Astrocyte of the hippocampus (primary cell): ENCODE measurements at regions not wholly inside any gene's neighbourhood (a gene's known extent, or its start where the extent isn't known, plus 50 kb on each side); places are given as distances from the start of the nearest gene placed in this dataset.
"Not testable (repeated sequence)": the region's sequence is repeated elsewhere in the genome, so short reads cannot be mapped to it uniquely, and the experiment has no call there.

Experiments used
- DNase-seq: peaks from one replicate; pipeline ENCODE4 v3.0.0; 2011; ENCODE audit warnings: low read depth, low spot score

DNA sequence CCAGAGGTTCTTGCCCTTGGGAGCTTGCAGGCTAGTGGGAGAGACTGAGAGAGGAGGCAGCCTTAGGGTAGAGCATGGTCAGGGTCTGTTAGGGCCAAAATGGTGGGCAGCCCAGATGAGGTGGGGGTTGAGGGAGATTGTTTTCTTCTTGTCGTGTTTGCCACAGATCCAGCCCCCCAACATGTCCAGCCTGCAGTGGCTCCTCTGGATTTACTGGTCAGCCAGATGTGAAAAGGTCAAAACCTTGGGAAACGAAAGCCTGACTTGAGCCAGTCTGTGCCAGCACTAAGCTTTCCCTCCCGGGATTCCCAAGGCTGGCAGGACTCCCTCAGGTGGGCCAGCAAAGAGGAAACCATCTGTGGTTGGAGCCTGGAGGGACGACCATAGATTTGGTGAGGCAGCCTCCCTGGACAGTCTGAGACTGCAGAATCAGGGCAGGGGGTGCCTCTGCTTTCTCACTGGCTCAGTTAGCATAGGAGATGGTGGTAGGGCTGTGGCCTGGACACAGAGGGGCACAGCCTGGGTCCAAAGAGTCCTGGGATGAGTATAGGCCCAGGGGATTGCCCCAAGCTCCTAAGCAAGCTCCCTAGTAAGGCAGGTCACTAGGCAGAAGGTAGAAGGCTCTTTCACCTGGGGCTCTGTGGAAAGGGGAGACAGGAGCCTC lies 51.2 kb upstream of the PRR23C start:
- no peak for DNase-seq

DNA sequence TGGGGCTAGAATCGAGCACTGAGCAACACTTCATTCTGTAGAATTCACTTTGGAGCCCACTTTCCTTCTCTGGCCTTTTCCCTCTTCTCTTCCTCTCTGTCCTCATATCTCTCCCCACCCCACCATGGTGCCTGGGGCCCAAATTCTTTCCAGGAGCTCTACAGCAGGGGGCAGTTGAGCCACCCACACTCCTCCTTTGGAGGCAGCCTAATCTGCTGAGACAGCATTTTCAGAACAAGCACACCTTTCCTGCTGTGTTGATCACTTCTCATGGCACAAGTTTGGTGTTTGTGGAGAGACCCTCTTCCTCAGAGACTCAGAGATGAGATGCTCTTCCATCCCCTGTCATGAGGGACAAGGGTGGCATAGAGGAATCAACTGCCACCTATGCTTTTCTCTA lies 52.0 kb upstream of the PRR23C start:
- no peak for DNase-seq

DNA sequence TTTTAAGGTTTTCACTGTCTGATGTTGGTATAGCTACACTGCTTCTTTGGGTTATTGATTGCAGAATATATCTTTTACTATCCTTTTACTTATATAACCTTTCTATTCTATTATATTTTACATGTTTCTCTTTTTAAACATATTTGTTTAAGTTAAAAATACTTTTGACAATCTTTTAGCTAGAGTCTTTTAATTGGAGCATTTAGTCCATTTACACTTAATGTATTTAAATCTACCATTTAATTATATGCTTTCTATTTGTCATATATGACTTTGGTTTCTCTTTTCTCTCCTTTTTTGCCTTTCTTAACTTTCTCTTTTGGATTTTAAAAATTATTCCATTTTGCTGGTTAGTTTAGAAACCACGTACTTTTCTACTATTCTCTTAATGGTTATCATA lies 53.7 kb upstream of the PRR23C start:
- no peak for DNase-seq

DNA sequence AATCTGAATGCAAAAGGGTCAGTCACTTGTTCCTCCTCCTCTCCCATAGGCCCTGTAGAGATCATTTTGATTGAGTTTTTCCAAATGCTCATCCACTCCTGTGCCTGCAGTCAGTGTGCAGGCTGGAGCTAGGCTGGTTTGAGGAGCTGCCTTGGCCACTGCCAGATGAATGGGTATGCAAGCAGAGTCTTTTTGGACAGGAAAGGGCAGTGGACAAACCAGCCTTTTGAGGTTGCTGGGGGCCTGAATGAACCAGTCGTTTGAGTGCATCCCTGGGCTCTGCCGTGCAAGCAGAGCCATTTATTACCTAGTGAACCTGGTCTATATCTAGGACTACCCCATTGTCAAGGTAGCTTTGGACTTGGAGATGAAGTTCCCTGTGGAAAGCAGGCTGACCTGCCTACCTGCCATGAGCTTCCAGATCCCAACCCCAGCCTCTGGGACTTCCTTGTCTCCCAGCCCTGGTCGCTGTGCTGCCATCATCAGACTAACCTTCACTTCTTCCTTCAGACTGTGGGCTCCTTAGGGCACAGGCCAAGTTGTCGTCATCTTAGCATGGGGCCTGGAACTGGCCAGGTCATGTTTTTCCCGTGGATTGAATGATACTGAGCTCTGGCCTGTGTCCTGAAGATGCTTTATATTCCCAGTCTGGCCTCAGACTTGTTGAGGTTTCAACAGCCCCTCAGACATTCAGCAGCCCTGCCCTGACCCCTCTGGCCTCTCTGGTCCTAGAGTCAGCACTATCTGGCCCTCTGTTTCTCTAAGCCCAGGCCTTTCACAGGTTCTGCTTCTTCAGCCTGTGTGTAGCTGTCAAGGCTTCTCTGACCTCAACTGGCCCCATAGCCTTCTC lies 55.5 kb upstream of the PRR23C start:
- no peak for DNase-seq

DNA sequence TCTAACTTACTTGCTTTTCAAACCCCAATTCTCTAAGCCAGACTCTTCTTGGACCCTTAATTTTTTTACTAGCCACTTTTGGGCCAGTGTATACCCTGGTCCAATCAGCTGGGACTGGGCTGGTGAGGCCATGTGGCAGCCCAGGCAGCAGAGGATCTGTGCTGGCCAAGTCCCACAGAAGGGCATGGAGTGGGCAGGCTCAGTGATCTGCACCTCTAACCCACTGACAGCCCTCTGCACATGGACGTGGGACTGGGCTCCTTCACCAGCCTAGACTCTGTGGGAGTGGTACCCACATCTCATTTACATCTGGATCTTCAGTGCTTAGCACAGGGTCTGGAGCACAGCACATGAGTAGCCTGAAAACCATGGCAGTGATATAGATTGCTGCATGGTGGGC lies 56.1 kb upstream of the PRR23C start:
- DNase-seq = no peak

DNA sequence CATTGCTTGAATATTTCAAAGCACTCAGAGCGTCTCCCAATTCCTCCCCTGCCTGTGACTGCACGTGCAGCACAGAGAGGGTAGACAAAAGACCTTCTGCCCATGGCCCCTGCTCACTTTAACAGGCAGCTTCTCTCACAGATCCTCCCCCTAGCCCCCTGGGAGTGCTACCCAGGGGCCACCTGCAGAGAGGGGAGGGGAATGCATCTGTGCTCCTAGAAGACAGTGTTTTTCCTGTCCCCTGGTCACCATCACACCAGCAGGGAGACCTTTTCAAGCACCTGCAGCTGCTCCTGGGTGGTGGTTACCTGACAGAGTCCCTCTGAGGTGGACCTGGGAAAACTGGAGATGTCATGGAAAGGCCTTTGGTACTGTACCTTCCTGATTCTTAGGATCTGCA lies 56.7 kb upstream of the PRR23C start:
- DNase-seq = no peak

DNA sequence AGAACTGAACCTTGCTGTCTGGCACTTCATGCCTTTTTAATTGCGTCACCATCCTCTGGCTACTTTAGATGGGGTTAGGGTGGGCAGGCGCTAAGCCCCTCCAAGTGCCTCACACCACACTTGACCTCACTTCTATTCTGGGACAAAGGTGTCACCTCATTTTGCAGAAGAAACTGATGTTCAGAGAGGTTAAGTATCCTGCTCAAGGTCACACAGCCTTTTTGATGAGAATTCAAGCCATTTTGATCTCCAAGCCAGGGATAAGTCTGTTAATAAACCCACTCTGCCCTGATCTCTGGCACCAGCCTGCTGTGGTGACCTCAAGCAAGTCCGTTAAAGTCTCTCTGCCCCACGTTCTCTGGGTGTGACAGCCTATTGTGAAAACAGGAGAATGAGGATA lies 58.8 kb upstream of the PRR23C start:
- DNase-seq = no peak

DNA sequence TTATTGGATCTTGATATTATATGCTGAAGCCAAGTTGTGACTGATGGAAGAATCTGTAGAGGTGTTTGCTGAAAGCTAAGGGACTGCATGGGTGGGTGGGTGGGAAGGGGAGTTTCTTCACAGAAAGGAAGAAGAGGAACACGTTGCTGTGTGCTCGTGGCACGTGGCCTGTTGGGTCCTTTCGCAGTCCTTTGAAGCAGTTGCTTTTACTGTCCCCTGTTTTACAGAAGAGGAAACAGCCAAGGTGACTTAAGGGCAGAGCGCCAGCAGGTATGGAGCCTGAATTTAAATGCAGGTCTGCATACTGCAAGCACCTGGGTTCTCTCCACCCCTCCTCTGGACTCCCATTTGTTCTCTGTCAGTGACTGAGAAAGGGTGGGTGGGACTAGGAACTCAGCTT lies 59.4 kb upstream of the PRR23C start:
- DNase-seq = no peak

DNA sequence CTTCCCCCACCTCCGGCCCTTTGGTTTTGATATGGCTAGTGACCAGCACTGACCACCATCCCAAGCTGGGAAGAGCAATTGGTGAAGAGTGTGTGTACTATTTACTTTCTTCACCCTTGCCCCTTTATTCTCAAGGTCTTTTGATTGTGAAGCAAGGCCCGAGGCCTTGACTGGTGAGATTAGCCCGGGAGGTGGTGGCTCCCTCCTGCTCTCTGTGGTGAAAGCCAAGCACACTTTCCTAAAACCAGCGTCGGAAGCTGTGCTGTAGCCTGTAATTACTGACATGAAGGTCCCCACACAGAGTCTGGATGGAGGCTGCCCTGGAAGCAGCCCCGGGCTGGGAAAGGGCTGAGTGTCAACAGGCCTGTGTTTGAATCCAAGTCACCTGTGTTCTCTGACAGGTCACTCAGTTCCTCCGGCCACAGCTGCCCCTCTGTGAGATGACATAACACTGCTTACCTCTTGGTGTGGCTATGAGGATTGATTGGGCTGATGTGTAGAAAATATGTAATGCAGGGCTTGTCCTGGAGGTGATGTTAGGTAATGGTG lies 60.5 kb upstream of the PRR23C start:
- DNase-seq = no peak

DNA sequence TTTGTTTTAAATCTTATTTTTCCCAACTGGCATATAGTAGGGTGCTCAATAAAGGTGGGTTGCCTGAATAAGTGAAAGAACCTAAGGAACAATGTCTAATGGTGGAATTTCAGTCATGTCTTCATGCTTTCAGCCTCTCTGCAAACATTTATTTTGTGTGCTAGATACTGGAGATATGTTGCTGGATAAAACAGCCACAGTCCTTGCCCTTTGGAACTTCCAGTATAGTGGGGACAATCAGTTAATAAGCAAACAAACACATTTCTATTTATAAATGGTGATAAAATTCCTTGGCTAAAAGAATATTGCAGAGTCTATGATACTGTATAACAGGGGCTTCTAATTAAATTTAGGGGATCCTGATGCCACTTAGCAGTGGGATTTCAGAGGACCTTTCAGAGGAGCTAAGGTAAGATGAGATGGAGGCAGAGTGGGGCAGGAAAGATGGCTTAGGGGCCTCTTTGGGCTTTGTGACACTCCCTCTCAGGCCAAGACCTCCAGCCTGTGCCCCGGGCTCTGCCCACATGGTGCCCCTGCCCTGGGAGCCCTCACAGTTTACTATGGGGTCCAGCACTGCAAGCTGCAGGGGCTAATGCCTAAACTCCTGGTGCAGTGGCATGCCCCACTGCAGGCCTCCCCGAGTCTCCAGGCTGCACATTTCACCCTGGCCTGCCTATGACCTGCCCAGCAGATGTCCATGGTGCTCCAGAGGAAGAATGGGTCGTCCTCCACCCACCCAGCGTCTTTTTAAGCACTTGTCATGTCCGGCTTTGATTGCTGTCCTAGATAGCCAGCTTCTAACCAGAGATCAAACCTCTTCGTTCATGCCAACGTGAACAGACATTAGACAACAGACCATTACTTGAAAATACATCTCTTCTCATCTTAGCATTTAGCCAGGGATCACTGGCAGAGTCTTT lies 61.6 kb upstream of the PRR23C start:
- DNase-seq = no peak

DNA sequence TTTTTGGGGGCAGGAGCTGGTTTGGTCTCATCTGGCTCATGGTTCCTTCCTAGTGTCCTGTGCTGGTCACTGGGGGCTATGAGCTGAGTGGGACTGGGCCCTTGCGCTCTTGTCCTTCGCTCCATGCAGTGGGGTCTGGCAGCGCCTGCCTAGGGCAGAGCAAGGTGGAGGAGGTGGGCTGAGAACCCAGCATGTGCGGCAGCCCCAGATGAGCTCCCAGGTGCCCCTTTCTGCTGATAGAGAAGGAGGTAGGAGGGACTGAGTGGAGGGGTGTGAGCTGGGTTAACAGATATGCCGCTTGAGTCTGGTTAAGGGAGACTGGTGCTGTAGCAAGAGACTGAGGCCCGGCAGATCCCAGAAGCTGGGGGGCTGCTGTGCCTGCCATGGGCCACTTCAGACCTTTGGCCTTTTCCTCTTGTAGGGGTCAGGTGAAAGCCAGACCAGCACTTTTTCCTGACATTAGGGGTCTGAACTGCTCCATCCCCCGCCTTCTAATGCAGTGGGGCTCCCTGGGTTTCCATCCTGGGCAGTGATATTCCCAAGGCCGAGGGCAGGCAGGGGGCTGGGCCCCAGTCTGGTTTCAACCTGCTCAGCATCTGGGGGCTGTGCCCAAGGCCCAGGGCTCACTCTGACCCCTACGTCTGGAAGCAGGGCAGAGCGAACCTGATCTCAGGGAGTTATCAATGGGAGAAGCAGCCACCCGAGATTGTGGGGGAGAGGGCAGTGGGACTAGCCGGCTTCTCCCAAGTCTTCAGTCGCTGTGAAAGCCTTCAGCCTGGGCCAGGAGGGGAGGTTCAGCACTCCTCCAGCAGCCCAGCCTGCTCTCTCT lies 62.9 kb upstream of the PRR23C start:
- DNase-seq = no peak

DNA sequence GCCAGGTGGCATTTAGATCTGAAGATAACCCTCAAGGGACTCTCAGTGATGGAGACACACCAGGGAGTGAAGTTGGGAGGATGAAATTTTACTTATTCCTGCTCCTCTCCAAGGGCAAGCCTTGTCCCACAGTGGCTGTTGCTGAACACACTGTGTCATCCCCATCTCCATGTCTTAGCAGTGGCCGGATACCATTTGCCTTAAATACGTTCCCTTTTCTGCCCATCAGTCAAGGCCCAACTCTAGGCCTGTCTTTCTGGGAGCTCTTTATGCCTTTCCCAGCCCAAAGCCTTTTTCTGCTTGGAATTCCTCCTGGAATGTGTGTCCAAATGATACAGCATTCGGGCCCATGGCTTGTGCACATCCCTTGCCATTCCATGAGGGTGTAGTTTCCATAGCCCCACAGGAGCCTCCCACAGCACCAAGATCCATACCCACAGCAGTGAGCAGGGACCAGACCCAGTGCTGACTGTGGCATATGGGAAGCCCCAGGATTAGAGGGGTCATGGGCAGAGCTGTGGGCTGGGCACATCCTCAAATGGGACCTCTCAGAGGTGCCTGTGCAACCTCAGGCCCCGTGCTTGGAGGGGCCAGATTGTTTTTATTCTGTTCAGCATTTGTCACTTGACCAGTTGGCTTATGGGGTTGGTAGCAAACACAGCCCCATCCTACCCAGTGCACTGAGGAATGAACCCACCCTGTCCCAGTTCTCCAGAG lies 63.7 kb upstream of the PRR23C start:
- DNase-seq = no peak

DNA sequence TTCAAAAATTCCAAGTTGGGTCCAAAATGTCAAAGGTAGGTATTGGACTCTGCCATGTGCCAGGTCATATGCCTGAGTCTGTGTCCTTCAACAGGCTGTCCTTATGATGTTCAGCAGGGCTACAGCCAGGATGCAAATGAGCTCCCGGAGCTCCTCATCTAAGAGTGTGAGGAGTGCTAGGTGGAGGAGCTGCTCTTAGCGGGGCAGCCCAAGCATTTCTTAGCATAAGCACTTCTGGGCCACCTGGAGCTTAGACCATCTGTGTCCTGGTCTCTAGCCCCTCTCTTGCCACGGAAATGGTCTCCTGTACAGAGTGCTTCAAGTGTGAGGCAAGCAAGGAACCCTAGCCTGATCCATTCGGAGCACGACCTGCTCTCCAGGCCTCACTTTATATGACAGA lies 64.6 kb upstream of the PRR23C start:
- DNase-seq = no peak

DNA sequence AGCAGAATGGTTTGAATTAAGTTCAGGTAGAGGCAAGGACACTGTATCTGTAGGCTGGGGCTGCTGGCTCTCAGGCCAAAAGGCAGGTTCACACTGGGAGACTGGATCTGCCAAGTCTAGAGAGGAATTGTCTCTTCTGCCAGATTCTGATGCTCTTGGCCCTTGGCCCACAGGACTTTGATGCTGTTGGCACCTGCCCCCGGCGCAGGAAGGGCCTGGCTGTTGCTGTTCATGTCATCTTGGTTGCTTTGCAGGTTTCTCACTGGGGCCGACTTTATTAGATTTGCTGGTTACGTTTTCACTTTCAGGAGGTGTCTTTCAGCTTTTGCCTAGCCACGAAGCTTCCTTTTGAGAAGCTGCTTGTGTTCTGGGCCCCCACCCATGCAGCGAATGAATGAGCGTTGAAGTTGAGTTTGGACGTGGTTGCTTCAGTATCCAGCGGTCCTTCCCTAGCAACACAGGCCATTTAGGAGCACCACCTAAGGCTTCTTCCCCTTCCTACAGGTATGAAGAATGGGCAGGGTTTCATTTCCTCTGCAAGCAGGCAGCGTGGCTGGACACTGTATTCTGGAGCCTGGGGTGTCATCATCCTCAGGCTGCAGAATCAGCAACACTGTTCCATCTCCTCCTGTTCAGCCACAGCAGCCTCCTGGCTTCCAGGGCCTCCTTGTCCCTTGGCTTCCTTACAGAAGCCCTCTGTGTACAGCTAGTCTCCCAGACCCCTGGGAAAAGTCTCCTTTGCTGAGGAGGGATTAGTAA lies 65.6 kb upstream of the PRR23C start:
- DNase-seq = no peak

DNA sequence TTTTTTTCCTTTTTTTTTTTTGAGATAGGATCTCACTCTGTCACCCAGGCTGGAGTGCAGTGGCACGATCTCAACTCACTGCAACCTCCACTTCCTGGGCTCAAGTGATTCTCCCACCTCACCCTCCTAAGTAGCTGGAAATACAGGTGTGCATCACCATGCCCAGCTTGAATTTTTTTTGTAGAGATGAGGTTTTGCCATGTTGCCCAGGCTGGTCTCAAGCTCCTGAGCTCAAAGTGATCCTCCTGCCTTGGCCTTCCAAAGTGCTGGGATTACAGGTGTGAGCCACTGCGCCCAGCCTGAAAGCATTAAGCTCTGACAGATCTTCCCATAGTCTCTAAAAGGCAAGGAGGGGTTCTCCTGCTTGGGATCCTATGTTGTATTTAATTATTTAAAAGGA lies 66.2 kb upstream of the PRR23C start:
- DNase-seq = not testable (repeated sequence)

DNA sequence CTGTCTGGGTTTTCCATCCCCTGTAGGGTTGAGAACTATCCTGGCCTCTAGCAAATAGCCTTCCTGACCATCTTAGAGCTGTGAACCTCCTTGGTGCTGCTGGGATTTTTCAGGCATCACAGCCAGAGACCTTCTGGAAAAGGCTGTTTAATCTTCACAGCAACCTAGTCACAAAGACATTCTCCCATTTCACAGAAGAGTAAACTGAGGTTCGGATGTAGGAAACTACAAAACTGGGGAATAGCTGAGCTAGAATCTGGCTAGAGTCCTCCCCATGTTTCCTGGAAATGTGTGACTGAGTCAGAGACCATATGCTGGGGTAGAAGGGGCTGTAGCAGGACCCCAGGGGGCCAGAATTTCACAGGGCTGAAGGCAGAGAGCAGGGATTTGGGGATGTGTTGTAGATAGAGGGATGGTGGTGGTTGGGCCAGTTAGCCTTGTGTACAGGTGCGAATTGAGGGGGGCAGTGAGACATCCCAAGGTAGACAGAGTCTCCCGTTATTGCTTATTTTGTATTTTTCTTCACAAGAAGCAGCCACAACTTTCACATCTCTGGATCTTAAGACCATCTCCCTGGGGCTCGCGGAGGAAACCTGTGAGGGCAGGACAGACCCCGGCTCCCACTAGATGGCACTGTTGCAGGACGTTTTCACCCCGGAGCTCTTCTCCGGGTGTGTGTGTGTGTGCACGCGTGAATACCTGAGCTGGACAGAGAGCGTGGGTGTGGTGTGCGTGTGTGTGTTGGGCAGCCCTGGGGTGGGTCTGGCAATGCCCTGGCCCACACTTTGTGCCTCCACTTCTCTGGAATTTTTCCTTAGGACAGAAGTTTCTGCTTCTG lies 66.9 kb upstream of the PRR23C start:
- DNase-seq = peak; percentile 82

DNA sequence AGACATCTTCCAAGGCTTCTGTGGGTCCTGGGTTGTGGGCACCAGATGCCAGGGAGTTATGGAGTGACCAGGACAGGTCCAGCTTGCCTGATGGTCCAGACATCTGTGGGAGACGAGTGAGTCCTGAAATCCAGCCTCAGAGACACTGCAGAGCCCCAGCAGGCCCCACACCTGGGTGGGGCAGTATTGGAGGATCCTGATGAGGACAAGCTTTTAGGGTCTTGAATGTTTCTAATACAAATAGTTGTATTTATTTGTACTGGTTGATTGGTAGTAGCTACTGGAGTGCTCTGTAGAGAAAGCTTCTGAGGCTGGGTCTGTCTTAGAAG lies 67.5 kb upstream of the PRR23C start:
- no peak for DNase-seq

DNA sequence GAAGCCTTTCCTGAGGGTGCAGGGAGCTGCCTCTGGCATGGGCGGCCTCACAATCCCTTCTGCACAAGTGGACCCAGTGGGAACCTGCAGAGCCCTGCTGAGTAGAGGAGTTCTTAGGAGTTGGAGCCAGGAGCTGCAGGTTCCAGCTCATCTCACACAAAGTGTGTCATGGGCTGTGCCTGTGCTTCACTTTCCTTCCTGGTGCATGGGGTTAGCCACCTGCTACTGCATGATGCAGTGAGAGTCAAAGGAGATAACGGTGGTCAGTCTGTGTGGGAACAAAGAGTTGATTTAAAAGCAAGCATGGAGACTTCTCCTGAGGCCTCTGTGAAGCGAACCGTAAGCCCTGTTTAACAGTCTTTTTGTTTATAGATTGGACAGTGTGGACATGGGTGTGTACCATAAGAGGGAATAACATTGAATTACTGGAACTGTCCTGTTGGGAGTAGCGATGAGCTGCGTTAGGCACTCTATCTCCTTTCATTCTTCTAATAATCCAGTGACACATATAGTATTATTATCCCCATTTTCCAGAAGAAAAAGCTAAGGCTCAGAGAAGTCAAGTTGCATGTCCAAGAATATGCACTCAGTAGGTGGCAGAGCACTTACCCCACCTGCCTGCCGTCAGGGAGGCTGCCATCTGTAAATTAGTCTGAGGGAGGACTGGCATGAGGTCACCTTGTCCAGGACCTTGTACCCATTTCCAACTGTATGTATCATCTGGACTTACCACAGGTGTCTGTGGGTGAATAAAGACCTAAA lies 68.7 kb upstream of the PRR23C start:
- DNase-seq = no peak
